Neural cell (in vitro differentiated cells): ENCODE measurements at regions not wholly inside any gene's neighbourhood (a gene's known extent, or its start where the extent isn't known, plus 50 kb on each side); places are given as distances from the start of the nearest gene placed in this dataset.

ENCODE experiments used
- EZH2 ChIP-seq: fragments of 200-600, 300-800 bp; shearing (Covaris generic), sonication (generic); IDR thresholded peaks from 2 replicates; pipeline ENCODE4 v1.6.1; 2014; ENCODE audit warnings: antibody characterized with exemption, low read length, borderline replicate concordance, mild to moderate bottlenecking; ENCODE audit not compliant: insufficient read depth, poor library complexity, severe bottlenecking
- RAD21 ChIP-seq: fragments of 450-650 bp; conservative IDR thresholded peaks from 2 replicates; pipeline ENCODE4 v1.6.1; 2014; ENCODE audit warnings: antibody characterized with exemption, mild to moderate bottlenecking, moderate library complexity

- no peak for TF ChIP-seq RAD21
- no peak for TF ChIP-seq EZH2
Observed at GRCh38 chr12:107152315-107152714, 59.0 kb upstream of the CRY1 start.
